ENCODE measurements at regions not wholly inside any gene's neighbourhood (a gene's known extent, or its start where the extent isn't known, plus 50 kb on each side); places are given as distances from the start of the nearest gene placed in this dataset.
A peak's percentile ranks its signal among the peaks of the same experiment; 100 is the strongest.

- Histone ChIP-seq H3K9me3 (no peaks in the 10 kb centered on the region), H3K36me3 (no peaks in the 10 kb centered on the region), H3K27me3 (ENCODE audit: low read depth) (no peaks in the 10 kb centered on the region), H3K27ac (no peak overlapping the region), H3K4me3 (no peak overlapping the region), H3K4me1 (no peaks in the 10 kb centered on the region)
- intact Hi-C loops (cut with DNase I), result no loop called here
- no peak for TF ChIP-seq CTCF (IDR thresholded peaks at IDR 0.05)
- ATAC-seq, result no peak
- no peak for DNase-seq
Measured at GRCh38 chr13:71045101-71045500, 821.9 kb downstream of the DACH1 start.

DNA sequence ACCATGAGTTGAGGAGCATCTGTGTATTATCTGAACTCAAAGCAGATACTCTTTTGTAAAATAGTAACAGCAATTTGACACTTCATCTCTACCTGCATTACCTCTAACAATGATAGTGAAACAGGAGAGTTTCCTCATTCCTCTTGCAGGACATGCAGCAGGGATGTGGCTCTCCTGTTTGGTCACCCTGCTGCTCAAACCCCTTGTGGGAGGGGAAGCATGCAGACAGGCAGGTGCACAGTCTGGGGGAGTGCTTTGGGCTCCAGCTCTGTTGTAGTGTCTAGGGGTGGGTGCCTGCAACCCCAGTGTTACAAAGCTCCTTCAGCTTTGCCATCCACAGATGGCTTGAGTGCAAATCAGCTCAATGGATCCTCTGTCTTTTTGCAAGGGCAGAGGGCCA, 827.6 kb downstream of the DACH1 start:
- DNase-seq (no peak), ATAC-seq (no peak)
- no peak for TF ChIP-seq CTCF (IDR thresholded peaks at IDR 0.05)
- intact Hi-C loops (cut with DNase I), result no loop called here
- H3K9me3 ChIP-seq, result no peaks in the 10 kb centered on the region
- no peaks in the 10 kb centered on the region for H3K4me1 ChIP-seq
- no peak overlapping the region for H3K27ac ChIP-seq
- H3K36me3 ChIP-seq, result no peaks in the 10 kb centered on the region
- no peaks in the 10 kb centered on the region for H3K27me3 ChIP-seq (ENCODE audit: low read depth)
- H3K4me3 ChIP-seq, result no peak overlapping the region

DNA sequence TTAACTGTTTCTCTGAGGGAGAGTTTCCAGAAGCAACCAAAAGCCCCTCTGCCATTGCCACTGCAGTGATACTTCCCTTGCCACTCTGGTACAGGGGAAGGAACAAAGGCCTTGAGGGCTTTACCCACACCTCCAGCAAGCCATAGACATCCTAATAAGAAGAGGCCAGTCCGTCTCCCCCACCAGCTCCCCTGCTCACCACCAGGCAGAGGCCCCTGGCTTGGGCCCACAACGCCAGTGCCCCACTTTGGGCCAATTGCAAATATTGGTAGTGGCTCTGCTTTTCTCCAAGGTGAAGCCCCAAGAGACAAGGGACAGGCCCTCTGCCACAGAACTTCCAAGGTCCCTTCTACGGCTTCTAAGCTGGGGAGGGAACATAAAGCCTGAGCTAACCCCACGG, 833.0 kb downstream of the DACH1 start:
- ATAC-seq (peak in 1 of 2 donors; percentile 19), DNase-seq (no peak)
- no peak overlapping the region for H3K27ac ChIP-seq
- H3K9me3 ChIP-seq, result peaks cover 8% of the 10 kb centered on the region
- H3K36me3 ChIP-seq, result no peaks in the 10 kb centered on the region
- H3K4me1 ChIP-seq, result no peaks in the 10 kb centered on the region
- H3K27me3 ChIP-seq (ENCODE audit: low read depth), result no peaks in the 10 kb centered on the region
- H3K4me3 ChIP-seq, result no peak overlapping the region
- intact Hi-C loops (cut with DNase I), result no loop called here
- TF ChIP-seq CTCF (IDR thresholded peaks at IDR 0.05), result no peak

DNA sequence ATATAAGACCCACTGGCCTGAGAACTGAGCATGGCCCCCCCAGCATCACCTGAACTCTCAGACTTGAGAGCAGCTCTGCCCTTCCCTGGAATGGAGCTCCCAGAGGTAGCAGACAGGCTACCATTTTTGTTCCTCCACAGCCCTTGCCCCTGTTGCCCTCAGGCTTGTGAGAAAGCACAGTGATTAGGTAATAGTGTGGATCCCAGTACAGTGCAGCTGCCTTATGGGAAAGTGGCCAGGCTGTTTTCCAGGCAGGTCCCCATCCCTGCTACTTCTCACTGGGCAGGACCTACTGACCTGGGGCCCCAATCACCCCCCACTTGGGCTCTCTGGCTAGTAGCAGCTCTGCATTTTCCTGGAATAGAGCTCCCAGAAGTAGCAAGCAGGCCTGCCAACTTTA, 834.0 kb downstream of the DACH1 start:
- H3K4me3 ChIP-seq, result no peak overlapping the region
- no peaks in the 10 kb centered on the region for H3K4me1 ChIP-seq
- no peak for ATAC-seq
- H3K27me3 ChIP-seq (ENCODE audit: low read depth), result no peaks in the 10 kb centered on the region
- H3K36me3 ChIP-seq, result no peaks in the 10 kb centered on the region
- no peak overlapping the region for H3K27ac ChIP-seq
- intact Hi-C loops (cut with DNase I), result no loop called here
- no peak for DNase-seq
- TF ChIP-seq CTCF (IDR thresholded peaks at IDR 0.05), result no peak
- H3K9me3 ChIP-seq, result peaks cover 12% of the 10 kb centered on the region

DNA sequence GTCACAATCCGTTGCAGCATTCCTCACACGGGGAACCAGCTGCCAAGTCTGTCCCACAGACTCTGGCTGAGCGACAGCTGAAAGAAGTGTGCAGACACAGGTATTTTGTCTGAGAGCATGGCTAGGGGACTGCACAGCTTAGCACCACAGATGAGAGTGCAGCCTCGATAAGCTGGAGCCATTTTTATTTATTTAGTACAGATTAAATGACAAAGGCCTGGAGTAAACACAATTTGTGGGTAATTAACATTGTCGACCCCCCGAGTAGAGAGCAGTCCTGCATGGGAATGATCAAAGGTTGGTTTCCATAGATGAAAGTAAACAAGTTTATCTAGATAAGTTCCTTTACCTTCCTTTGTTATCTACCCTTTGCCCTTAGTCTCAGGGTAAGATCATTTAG, 836.2 kb downstream of the DACH1 start:
- Histone ChIP-seq H3K27me3 (ENCODE audit: low read depth) (no peaks in the 10 kb centered on the region), H3K4me1 (no peaks in the 10 kb centered on the region), H3K36me3 (no peaks in the 10 kb centered on the region), H3K27ac (no peak overlapping the region), H3K4me3 (no peak overlapping the region), H3K9me3 (peaks cover 12% of the 10 kb centered on the region)
- no peak for DNase-seq
- ATAC-seq, result no peak
- intact Hi-C loops (cut with DNase I), result no loop called here
- no peak for TF ChIP-seq CTCF (IDR thresholded peaks at IDR 0.05)

DNA sequence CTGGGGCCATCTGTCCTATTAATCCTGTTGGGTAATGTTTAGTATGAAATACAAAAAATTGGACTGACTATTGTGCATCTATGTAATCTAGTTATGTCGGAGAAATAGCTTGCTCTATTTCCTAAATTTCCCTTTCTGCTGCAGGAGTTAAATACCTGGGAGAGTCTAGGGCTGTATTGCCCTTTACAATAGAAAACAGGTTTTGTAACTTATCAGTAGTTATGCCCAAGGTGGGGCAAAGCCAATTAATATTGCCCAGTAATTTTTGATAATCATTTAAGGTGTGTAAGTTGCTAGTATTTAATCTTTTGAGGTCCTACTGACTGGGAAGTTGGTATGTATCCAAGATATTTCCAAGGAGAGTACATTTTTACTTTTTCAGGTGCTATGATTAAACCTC, 838.1 kb downstream of the DACH1 start:
- Histone ChIP-seq H3K36me3 (no peaks in the 10 kb centered on the region), H3K4me1 (no peaks in the 10 kb centered on the region), H3K27me3 (ENCODE audit: low read depth) (no peaks in the 10 kb centered on the region), H3K9me3 (peaks cover 12% of the 10 kb centered on the region), H3K4me3 (no peak overlapping the region), H3K27ac (no peak overlapping the region)
- ATAC-seq, result no peak
- intact Hi-C loops (cut with DNase I), result no loop called here
- TF ChIP-seq CTCF (IDR thresholded peaks at IDR 0.05), result no peak
- DNase-seq, result no peak
